Gastrocnemius medialis (tissue), 4 donors: ENCODE measurements at regions not wholly inside any gene's neighbourhood (a gene's known extent, or its start where the extent isn't known, plus 50 kb on each side); places are given as distances from the start of the nearest gene placed in this dataset.
A peak's percentile ranks its signal among the peaks of the same experiment; 100 is the strongest.

Experiments
- ATAC-seq, 2 donors: fragments of 150-250 bp; one replicate each; pipeline ENCODE4 v1.9.1; 2016
- DNase-seq, 2 donors: peaks; one replicate each; pipeline ENCODE4 v3.0.0-alpha.2; 2019
- H3K27ac ChIP-seq, 4 donors: fragments of 200-600 bp; sonication (generic); 1 replicate in 1 of 4; 2 replicates in 3 of 4; pipeline ENCODE4 v1.5.1; 2016 to 2018; ENCODE audit warnings: mild to moderate bottlenecking in 2 of 4, moderate library complexity in 1 of 4
- H3K27me3 ChIP-seq, 3 donors: fragments of 200-600 bp; sonication (generic) in 2 of 3; 1 replicate in 1 of 3; 2 replicates in 2 of 3; pipeline versions ENCODE4 v1.5.1 to v1.6.0; 2016 to 2019; ENCODE audit warnings: mild to moderate bottlenecking in 1 of 3, moderate library complexity in 1 of 3
- H3K36me3 ChIP-seq, 2 donors: fragments of 200-600 bp; sonication (generic) in 1 of 2; one replicate each; pipeline ENCODE4 v1.5.1; 2017 to 2018
- H3K4me1 ChIP-seq, 2 donors: fragments of 200-600 bp; sonication (generic) in 1 of 2; one replicate each; pipeline ENCODE4 v1.5.1; 2016 to 2017; ENCODE audit warnings: mild to moderate bottlenecking in 2 of 2
- H3K4me3 ChIP-seq, 4 donors: fragments of 200-600 bp; sonication (generic) in 3 of 4; 1 replicate in 1 of 4; 2 replicates in 3 of 4; pipeline ENCODE4 v1.5.1; 2016 to 2019; ENCODE audit warnings: mild to moderate bottlenecking in 2 of 4
- H3K9me3 ChIP-seq, 3 donors: fragments of 200-600 bp; sonication (generic) in 2 of 3; 1 replicate in 1 of 3; 2 replicates in 2 of 3; pipeline ENCODE4 v1.5.1; 2016 to 2019
- CTCF ChIP-seq, 5 experiments: fragments of 450-650 bp in 3 of 5; fragments of 200-600 bp in 2 of 5; sonication (generic) in 2 of 5; IDR thresholded peaks in 4 of 5; conservative IDR thresholded peaks in 1 of 5; 1 replicate in 4 of 5; 2 replicates in 1 of 5; pipeline ENCODE4 v1.5.1; 2016 to 2019; ENCODE audit warnings: antibody characterized with exemption in 5 of 5, mild to moderate bottlenecking in 3 of 5, moderate library complexity in 3 of 5
- POLR2A ChIP-seq, 2 donors: fragments of 450-650 bp; IDR thresholded peaks; one replicate each; pipeline ENCODE4 v1.6.1; 2017; ENCODE audit warnings: antibody characterized with exemption in 2 of 2, mild to moderate bottlenecking in 2 of 2, moderate library complexity in 2 of 2
- in situ Hi-C, 4 donors: fragments of 200-750 bp; cut with MboI; loops; one replicate each; pipeline versions ENCODE4 v1.15.0 to v1.8.0; 2017; ENCODE audit warnings: low sequenced_read_pairs in 4 of 4
- intact Hi-C: fragments of 100-400 bp; cut with DNase I; formaldehyde crosslinking; loops from one replicate; pipeline ENCODE4 v1.15.1; 2023; ENCODE audit warnings: low total_unique reads

GRCh38 chr20:23160536-23161243, 74.6 kb upstream of the CD93 start:
- Histone ChIP-seq H3K9me3 (no peaks in the 10 kb centered on the region), H3K4me1 (peaks cover 56 to 71% of the 10 kb centered on the region in 2 donors), H3K27me3 (no peaks in the 10 kb centered on the region), H3K4me3 (no peak overlapping the region), H3K27ac (peak overlapping the region; percentile 77 to 83 (median 78)), H3K36me3 (no peaks in the 10 kb centered on the region)
- no peak for DNase-seq
- intact Hi-C loops, result loop anchor here (5.0 kb wide), 2 partner anchors 113 to 1892 kb away; partner anchors contain the start of gene THBD
- no peak for TF ChIP-seq CTCF (IDR thresholded peaks at IDR 0.05 in 4 of 5, conservative IDR thresholded peaks at IDR 0.05 in 1 of 5)
- TF ChIP-seq POLR2A (IDR thresholded peaks at IDR 0.05), result no peak
- in situ Hi-C loops, result loop anchor here (25.0 kb wide), 1 partner anchor 477 kb away; the partner anchor contains the start of gene CST3 (in 4 of the 4)
- ATAC-seq, result no peak

GRCh38 chr20:23159947-23160318, 73.8 kb upstream of the CD93 start:
- no peaks in the 10 kb centered on the region for H3K27me3 ChIP-seq
- no peak overlapping the region for H3K4me3 ChIP-seq
- H3K9me3 ChIP-seq, result no peaks in the 10 kb centered on the region
- in situ Hi-C loops (loop anchor here (10.0 to 25.0 kb wide), 2 partner anchors 195 to 477 kb away; partner anchors contain the start of genes CST3 (in 4 of the 4) and NXT1 (in 2 of the 4)), intact Hi-C loops (loop anchor here (5.0 kb wide), 2 partner anchors 113 to 1892 kb away; partner anchors contain the start of gene THBD)
- peaks cover 60 to 72% of the 10 kb centered on the region in 2 donors for H3K4me1 ChIP-seq
- no peak for TF ChIP-seq POLR2A (IDR thresholded peaks at IDR 0.05)
- TF ChIP-seq CTCF (IDR thresholded peaks at IDR 0.05 in 4 of 5, conservative IDR thresholded peaks at IDR 0.05 in 1 of 5), result no peak
- H3K36me3 ChIP-seq, result no peaks in the 10 kb centered on the region
- H3K27ac ChIP-seq, result peak overlapping the region; percentile 77 to 83 (median 78)
- ATAC-seq (no peak), DNase-seq (no peak)

- DNase-seq (no peak), ATAC-seq (peak in 1 of 2 donors; percentile 8)
- Histone ChIP-seq H3K9me3 (no peaks in the 10 kb centered on the region), H3K4me1 (peaks cover 66 to 73% of the 10 kb centered on the region in 2 donors), H3K4me3 (no peak overlapping the region), H3K27ac (peak overlapping the region; percentile 77 to 83 (median 78)), H3K36me3 (no peaks in the 10 kb centered on the region), H3K27me3 (no peaks in the 10 kb centered on the region)
- no peak for TF ChIP-seq POLR2A (IDR thresholded peaks at IDR 0.05)
- TF ChIP-seq CTCF (IDR thresholded peaks at IDR 0.05 in 4 of 5, conservative IDR thresholded peaks at IDR 0.05 in 1 of 5), result no peak
- intact Hi-C loops (no loop called here), in situ Hi-C loops (loop anchor here (10.0 to 25.0 kb wide), 2 partner anchors 195 to 478 kb away; partner anchors contain the start of genes CST3 (in 4 of the 4) and NXT1 (in 2 of the 4))
Observed at GRCh38 chr20:23159256-23159946, 73.3 kb upstream of the CD93 start.

GRCh38 chr20:23157734-23158133, 71.6 kb upstream of the CD93 start:
- TF ChIP-seq CTCF (IDR thresholded peaks at IDR 0.05 in 4 of 5, conservative IDR thresholded peaks at IDR 0.05 in 1 of 5), result no peak
- no peak for TF ChIP-seq POLR2A (IDR thresholded peaks at IDR 0.05)
- H3K27ac ChIP-seq, result peak overlapping the region; percentile 77 to 83 (median 78)
- H3K36me3 ChIP-seq, result no peaks in the 10 kb centered on the region
- H3K27me3 ChIP-seq, result no peaks in the 10 kb centered on the region
- no peak overlapping the region for H3K4me3 ChIP-seq
- H3K9me3 ChIP-seq, result no peaks in the 10 kb centered on the region
- in situ Hi-C loops, result loop anchor here (10.0 to 25.0 kb wide), 2 partner anchors 197 to 480 kb away; partner anchors contain the start of genes CST3 (in 4 of the 4) and NXT1 (in 2 of the 4)
- DNase-seq (peak in 1 of 2 donors; percentile 49), ATAC-seq (no peak)
- intact Hi-C loops, result no loop called here
- peaks cover 68 to 85% of the 10 kb centered on the region in 2 donors for H3K4me1 ChIP-seq
